ENCODE measurements at regions not wholly inside any gene's neighbourhood (a gene's known extent, or its start where the extent isn't known, plus 50 kb on each side); places are given as distances from the start of the nearest gene placed in this dataset.
"Not testable (repeated sequence)": the region's sequence is repeated elsewhere in the genome, so short reads cannot be mapped to it uniquely, and the experiment has no call there.

DNA sequence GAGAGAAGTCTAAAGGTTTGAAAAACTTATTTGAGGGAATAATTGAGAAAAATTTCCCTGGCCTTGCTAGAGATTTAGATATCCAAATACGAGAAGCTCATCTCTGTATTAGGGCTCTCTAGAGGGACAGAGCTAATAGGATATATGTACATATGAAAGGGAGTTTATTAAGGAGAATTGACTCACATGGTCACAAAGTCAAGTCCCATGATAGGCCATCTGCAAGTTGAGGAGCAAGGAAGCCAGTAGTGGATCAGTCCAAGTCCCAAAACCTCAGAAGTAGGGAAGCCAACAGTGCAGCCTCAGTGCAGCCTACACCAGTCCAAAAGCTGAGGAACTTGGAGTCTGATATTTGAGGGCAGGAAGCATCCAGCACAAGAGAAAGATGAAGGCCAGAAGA, 126.7 kb downstream of the PJA2 start:
- H3K4me1 Mint-ChIP-seq; DNase-seq; H3K4me3 ChIP-seq (replicated peaks in 1 of 3; ENCODE audit: low read depth in 2 of 3, low read length in 3 of 3); H3K27me3 Mint-ChIP-seq (ENCODE audit: low read depth in 3 of 3); H3K36me3 Mint-ChIP-seq; H3K27me3 ChIP-seq (ENCODE audit: control insufficient read depth in 2 of 2, insufficient read depth in 2 of 2, low read length in 2 of 2); H3K4me1 ChIP-seq (ENCODE audit: control insufficient read depth in 1 of 2, insufficient read depth in 2 of 2, low read length in 2 of 2); H3K4me2 ChIP-seq (replicated peaks; ENCODE audit: extremely low read depth, low read length, poor library complexity, severe bottlenecking); H3K36me3 ChIP-seq (replicated peaks in 1 of 2; ENCODE audit: control insufficient read depth in 1 of 2, insufficient read depth in 2 of 2, low read length in 2 of 2); H4K20me1 ChIP-seq (ENCODE audit: insufficient read depth, low read length); H3K4me3 Mint-ChIP-seq; H3K27ac Mint-ChIP-seq; H3K9ac ChIP-seq (ENCODE audit: insufficient read depth, low read length, poor library complexity, severe bottlenecking); H3K79me2 ChIP-seq (ENCODE audit: insufficient read depth, low read length); intact Hi-C loops (cut with micrococcal nuclease); H3K27ac ChIP-seq (ENCODE audit: low read depth in 1 of 2, low read length in 2 of 2); H2AFZ ChIP-seq (ENCODE audit: insufficient read depth, low read depth, low read length, poor library complexity, severe bottlenecking): not testable (repeated sequence)
- peaks cover 16 to 38% (median 27%) of the 10 kb centered on the region in 7 donors for H3K9me3 Mint-ChIP-seq
- WGBS (ENCODE audit: insufficient coverage): no CpG with 5 or more reads among the region's 1 CpG
- peaks cover 15 to 20% of the 10 kb centered on the region in 2 donors for H3K9me3 ChIP-seq (replicated peaks in 1 of 2; ENCODE audit: control insufficient read depth in 1 of 2, insufficient read depth in 1 of 2, low read length in 2 of 2)

DNA sequence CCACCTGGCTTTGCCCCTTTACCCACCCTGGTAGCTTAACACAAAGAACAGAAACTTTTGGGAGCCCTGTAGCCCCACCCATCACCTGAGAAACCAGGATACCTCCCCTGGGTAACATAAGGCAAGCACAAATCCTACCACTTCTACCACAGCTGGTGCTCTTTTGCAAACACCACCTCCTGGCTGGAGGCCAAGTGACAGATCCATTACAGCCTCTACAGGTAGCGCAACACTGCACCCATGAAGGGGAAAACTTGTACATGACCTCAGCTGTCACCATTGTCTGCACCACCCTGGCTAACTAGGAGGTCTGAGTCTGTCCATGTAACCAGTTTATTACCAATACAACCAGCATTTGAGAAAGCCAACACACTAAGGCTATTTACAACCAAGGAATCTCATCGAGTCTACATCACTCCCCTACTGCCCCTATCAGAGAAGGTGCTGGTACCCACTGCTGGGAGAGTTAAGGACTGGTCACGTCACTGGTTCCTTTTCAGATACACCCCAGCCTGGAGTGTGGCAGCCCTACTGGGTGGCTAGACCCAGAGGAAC, 128.6 kb downstream of the PJA2 start:
- no peak overlapping the region for H3K27ac ChIP-seq (ENCODE audit: low read depth in 1 of 2, low read length in 2 of 2)
- H3K9ac ChIP-seq (ENCODE audit: insufficient read depth, low read length, poor library complexity, severe bottlenecking): no peak overlapping the region
- Mint-ChIP-seq H3K4me3 (no peak overlapping the region), H3K27ac (no peak overlapping the region), H3K9me3 (peaks cover 9 to 23% (median 14%) of the 10 kb centered on the region in 7 donors), H3K4me1 (no peaks in the 10 kb centered on the region), H3K27me3 (ENCODE audit: low read depth in 3 of 3) (peaks cover 0 to 2% (median 0%) of the 10 kb centered on the region in 3 donors), H3K36me3 (no peaks in the 10 kb centered on the region)
- no peaks in the 10 kb centered on the region for H3K79me2 ChIP-seq (ENCODE audit: insufficient read depth, low read length)
- 100% methylated on average over 2 of the region's 3 CpGs for WGBS (ENCODE audit: insufficient coverage)
- no peak overlapping the region for H2AFZ ChIP-seq (ENCODE audit: insufficient read depth, low read depth, low read length, poor library complexity, severe bottlenecking)
- no peaks in the 10 kb centered on the region for H3K36me3 ChIP-seq (replicated peaks in 1 of 2; ENCODE audit: control insufficient read depth in 1 of 2, insufficient read depth in 2 of 2, low read length in 2 of 2)
- no peaks in the 10 kb centered on the region for H3K4me1 ChIP-seq (ENCODE audit: control insufficient read depth in 1 of 2, insufficient read depth in 2 of 2, low read length in 2 of 2)
- H3K9me3 ChIP-seq (replicated peaks in 1 of 2; ENCODE audit: control insufficient read depth in 1 of 2, insufficient read depth in 1 of 2, low read length in 2 of 2): peaks cover 4 to 10% of the 10 kb centered on the region in 2 donors
- H3K27me3 ChIP-seq (ENCODE audit: control insufficient read depth in 2 of 2, insufficient read depth in 2 of 2, low read length in 2 of 2): no peaks in the 10 kb centered on the region
- DNase-seq: no peak
- TF ChIP-seq, protein P1, sequence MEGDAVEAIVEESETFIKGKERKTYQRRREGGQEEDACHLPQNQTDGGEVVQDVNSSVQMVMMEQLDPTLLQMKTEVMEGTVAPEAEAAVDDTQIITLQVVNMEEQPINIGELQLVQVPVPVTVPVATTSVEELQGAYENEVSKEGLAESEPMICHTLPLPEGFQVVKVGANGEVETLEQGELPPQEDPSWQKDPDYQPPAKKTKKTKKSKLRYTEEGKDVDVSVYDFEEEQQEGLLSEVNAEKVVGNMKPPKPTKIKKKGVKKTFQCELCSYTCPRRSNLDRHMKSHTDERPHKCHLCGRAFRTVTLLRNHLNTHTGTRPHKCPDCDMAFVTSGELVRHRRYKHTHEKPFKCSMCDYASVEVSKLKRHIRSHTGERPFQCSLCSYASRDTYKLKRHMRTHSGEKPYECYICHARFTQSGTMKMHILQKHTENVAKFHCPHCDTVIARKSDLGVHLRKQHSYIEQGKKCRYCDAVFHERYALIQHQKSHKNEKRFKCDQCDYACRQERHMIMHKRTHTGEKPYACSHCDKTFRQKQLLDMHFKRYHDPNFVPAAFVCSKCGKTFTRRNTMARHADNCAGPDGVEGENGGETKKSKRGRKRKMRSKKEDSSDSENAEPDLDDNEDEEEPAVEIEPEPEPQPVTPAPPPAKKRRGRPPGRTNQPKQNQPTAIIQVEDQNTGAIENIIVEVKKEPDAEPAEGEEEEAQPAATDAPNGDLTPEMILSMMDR (IDR thresholded peaks at IDR 0.05): no peak
- intact Hi-C loops (cut with micrococcal nuclease): no loop called here
- H3K4me3 ChIP-seq (replicated peaks in 1 of 3; ENCODE audit: low read depth in 2 of 3, low read length in 3 of 3): no peak overlapping the region
- H3K4me2 ChIP-seq (replicated peaks; ENCODE audit: extremely low read depth, low read length, poor library complexity, severe bottlenecking): no peak overlapping the region
- H4K20me1 ChIP-seq (ENCODE audit: insufficient read depth, low read length): no peaks in the 10 kb centered on the region

Data from CD14-positive monocyte (primary cell).